SH-SY5Y (cell line): ENCODE measurements at regions not wholly inside any gene's neighbourhood (a gene's known extent, or its start where the extent isn't known, plus 50 kb on each side); places are given as distances from the start of the nearest gene placed in this dataset.
A peak's percentile ranks its signal among the peaks of the same experiment; 100 is the strongest.

Experiments
- GATA2 ChIP-seq: IDR thresholded peaks from 2 replicates; pipeline ENCODE4 v1.6.1; 2011; ENCODE audit warnings: mild to moderate bottlenecking, low read depth, low read length
- GATA3 ChIP-seq: IDR thresholded peaks from 2 replicates; pipeline ENCODE4 v1.6.1; 2011; ENCODE audit warnings: low read depth, mild to moderate bottlenecking, low read length, moderate library complexity

DNA sequence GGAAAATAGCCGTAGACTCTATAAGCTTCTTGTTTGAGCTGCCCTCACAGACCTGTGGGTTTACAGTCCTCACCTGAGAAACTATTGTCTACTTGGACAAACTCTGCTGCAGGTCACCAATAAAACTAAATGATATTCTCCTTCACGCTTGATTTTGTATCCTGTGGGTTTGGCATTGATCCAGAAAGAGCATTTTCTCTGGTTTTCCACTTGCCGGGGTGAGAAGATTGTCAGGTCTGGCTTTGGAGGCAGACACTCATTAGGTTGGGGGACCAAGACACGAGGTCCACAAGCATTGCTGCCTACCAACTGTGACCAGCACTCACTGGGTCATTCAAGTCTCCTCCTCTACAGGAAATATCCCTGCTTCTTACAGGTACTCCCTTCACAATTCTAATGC lies 68.5 kb downstream of the CDC14C start:
- TF ChIP-seq GATA3 (no peak), GATA2 (no peak)

DNA sequence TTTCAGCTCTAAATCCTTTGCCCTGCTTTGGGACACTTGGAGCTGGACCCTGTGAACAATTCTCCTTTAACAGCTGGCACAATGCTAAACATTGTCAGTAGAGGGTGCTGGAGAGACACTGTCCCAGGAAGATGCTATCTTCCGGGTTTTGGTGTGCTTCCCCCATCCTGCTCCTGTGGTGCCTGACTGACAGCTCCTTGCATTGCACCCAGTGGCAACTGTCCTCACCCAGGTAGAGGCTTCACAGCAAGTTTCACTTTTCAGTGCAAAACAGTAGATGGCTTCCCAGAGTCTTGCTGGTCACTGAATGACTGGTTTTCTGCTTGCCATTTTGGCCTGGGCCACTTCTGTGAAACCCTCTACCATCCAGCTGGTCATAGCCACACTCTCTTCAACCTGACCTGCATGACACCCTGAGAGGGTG lies 77.3 kb downstream of the CDC14C start:
- TF ChIP-seq GATA2 (peak; percentile 90), GATA3 (peak; percentile 50; the same call in 1 of the 2 replicates)

DNA sequence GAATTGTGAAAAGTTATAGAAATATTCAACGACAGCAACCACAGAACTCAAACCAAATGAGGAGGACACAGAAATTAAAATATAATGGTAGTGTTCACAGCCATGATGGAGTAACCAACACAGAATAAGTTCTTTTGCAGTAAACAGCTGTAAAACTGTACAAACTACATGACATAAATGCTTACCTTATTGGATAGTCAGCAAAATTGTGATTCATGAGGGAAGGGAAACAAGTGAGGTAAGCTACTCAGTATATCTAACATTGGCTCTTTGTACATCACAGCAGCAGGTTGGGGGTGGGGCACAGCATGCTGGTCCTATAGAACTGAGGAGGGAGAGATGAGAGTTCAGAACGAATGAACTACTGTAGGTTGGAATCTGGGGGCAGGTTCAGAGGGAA lies 86.4 kb downstream of the CDC14C start:
- TF ChIP-seq GATA2 (no peak), GATA3 (no peak)

DNA sequence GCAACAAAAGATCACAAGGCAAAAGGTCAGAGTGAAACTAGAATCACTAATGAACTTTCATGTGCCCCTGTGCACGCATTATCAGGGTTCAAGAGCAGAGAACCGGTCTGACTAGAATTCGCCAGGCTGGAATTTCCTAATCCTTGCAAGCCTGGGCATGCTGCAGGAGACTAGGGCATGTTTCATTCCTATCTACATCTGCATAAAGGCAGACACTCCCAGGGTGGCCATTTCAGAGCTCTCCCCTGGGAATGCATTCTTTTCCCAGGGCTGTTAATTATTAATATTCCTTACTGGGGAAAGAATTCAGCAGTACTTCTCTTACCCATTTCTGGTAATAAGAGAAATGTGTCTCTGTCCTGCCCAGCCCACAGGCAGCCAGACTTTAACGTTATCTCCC lies 90.5 kb downstream of the CDC14C start:
- TF ChIP-seq GATA3 (no peak), GATA2 (no peak)

DNA sequence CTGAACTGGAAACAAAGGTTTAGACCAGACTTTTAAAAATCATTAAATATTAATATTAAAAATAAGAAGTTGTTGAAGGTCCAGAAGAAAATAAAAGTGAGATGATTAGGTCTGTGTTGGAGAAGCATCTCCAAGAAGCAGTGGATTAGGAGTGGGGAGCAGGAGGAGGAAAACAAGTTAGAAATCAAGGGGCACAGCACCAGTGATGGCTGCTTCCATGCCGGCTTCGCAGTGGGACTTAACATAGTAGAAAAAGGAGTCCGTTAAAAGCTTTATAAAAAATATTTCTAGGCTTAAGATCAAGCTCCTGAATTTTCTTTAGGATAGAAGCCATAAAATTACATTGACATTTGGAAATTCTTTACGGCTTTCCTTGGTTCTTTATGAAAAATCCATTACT lies 95.8 kb downstream of the CDC14C start:
- TF ChIP-seq GATA2 (no peak), GATA3 (no peak)

DNA sequence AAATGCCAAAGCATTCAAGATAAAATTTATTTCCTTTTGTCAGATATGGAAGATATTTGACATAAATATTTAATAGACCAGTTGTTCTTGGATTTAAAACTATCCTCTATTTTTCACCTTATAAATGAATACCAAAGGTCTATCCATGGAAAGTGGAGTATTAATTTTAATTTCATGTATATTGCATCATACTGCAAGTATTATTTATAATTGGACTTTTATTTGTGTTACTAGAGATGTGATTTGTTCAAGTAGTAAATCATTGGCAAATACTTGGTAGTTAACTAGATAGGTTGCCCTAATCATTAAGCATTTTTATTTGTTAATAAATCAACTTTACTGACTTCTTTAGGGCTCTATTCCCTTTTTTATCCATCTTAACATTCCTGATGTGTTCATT lies 98.1 kb downstream of the CDC14C start:
- TF ChIP-seq GATA2 (no peak), GATA3 (no peak)

DNA sequence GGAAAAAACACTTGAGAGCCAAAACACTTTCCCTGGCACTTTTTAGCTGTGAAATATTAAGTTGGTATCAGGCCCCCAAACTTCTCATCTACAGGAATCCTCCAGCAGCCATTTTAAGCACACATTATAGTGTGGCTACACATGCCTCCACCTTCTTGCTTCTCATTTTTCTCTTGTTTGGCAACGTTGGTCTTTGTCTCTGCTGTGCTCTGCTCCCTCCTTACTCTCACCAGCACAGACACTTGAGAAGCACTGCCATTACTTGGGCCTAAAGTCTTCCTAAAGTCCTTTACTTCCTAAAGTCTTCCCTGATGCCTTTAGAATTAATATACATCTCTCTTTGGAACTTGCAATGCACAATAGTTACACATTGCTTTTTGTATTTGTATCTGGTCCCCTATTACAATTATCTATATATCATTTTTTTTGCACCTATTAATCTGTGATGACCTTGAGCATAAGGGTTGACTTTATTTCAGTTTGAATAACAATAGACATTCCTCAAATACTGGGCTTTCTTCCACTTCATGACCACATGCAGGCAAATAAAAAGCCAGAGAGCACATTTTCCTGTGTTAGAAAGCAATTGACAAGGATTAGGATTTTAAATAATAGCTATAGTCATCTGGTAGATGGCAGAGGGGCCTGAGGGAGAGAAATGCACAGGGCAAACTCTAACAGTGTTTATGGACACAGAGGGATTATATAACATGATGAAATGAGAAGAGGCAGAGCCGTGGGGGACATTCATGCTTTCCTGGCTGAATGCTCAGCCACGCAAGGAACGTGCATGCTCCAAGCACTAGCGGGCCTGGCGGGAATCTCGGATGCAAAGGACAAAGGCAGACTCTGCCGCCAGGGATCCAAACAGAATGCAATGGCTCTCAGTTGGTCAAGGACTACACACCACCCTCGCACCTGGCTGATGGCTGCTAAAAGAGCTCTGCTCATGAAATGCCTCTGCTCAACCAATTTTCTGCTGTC lies 99.3 kb downstream of the CDC14C start:
- TF ChIP-seq GATA2 (no peak), GATA3 (no peak)

DNA sequence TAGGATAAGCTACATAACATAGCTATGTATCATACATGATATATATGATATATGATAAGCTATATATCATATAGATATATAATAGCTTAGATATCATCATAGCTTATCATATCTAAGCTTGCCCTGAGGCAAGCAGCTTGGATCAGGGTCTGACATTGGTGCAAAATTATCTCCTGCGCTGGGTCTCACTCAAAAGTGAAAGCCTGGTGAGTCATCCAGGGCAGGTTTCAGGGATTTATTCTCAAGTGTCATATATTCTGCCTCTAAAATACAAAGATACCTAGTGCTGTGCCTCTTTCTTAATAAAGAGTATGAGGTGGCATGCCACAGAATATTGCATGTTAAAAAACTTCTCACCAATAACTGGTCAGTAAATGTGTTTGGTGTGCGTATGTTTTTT lies 105.9 kb downstream of the CDC14C start:
- TF ChIP-seq GATA3, result no peak
- TF ChIP-seq GATA2, result no peak

DNA sequence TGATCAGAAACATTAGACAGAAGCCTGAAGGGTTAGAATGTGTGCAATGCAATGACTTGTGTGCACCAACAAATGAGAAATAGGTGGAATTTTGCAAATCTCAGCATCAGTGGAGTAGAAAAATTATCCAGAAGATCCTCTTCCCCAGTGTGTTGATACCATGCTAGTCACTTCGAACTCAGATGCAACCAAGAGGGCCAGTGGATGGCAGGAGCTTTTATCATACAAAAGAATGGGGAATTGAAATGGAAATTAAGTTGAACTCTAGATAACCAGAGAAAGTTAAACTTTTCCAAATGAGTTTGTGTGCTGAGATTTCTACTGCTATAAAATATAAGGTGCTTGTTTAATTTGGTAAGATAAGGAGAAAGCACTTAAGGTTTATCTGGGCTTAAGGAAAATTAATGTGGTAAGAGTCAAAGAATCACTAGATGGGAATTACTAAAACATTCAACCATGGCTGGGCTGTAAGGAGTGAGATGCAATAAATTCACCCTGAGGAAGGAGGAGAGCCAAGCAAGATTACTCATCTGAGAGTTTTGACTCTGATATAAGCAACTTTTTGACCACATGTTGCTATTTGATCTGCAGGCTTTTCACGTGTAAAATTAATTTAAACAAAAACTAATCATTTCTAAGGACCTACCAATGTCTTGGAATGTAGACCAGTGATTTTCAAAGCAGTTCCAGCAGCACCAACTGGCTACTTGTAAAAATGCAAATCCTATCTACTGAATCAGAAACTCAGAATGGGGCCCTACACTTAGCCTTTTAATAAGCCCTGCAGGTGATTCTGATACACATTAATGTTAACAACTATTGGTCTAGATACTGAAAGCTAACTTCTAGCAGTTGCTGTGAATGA lies 113.2 kb downstream of the CDC14C start:
- no peak for TF ChIP-seq GATA3
- no peak for TF ChIP-seq GATA2

DNA sequence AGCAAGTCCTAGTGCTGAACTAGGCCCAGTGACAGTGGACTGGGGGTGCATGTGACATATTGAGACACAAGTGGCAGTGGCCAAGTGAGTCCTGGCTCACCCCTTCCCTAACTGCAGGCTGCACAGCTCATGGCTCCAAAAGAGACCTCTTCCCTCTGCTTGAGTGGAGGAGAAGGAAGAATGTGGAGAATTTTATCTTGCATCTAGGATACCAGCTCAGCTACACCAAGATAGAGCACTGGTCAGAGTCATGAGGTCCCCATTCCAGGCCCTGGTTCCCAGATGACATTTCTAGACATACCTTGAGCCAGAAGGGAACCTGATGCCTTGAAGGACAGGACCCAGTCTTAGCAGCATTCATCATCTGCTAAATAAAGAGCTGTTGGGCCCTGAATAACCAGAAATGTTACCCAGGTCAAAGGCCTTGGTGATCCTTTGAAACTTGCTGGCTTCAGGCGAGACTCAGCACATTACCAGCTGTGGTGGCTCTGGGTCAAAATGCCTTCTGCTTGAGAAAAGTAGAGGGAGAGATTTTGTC lies 114.5 kb downstream of the CDC14C start:
- TF ChIP-seq GATA3 (no peak), GATA2 (no peak)

DNA sequence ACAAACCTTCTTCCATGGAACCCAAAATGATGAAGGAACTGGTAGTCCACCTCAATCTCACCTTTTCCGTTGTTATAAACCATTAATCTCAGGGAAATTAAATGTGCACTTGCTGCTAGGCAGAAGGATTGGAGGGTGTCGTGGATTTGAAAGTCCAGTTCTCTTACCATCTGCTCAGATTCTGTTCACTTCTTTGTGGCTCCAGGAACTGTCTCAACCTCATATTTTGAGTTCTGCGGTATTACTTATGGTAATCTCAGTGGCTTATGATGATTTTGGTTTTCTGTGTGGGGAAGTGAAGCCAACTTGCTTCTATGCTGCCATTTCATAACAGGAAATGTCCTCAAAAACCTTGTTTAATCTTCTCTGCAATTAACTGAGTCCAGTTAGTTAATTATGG lies 136.4 kb downstream of the CDC14C start:
- TF ChIP-seq GATA2, result no peak
- TF ChIP-seq GATA3, result no peak

DNA sequence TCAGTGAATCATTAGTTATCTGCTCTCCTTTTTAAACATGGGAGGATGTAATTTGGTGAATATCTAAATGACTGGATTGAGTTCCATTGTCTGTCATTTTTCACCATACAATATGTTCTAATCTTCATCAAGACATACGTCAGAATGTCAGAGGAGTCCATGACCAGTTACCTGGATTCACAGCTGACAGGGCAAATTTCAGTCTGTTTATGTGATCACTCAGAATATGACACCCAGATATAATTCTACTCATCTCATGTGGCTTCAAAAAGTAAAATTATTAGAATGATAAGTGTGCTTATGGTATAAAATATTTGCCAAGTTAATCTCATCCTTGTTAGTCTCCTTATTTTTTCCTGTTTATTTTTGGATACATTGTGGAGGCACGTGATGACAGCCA lies 150.2 kb downstream of the CDC14C start:
- TF ChIP-seq GATA2, result no peak
- no peak for TF ChIP-seq GATA3

DNA sequence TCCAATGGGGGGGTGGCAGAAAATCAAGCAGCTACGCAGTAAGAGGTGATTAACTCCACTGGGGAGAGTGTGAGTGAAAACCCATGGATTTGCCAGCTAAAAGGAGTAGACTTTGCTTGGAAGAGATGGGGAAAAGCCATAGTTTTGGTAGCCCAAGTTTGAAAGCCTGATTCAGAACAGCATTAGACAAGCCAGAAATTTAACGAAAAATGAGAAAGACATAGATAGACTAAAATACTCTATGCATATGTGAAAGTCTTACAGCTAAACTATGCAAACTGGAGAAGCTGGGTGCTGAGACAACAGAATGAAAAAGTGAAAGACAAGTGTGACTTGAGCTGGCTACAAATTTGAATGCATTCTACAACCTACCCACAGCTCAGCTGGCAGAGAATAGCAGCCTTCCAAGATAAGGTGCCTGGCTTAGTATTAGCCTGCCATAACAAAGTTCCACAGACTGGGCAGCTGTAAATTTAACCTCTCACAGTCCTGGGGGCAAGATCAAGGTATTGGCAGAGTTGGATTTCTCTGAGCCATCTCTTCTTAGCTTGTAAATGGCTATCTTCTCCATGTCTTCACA lies 156.6 kb downstream of the CDC14C start:
- TF ChIP-seq GATA3 (no peak), GATA2 (no peak)

DNA sequence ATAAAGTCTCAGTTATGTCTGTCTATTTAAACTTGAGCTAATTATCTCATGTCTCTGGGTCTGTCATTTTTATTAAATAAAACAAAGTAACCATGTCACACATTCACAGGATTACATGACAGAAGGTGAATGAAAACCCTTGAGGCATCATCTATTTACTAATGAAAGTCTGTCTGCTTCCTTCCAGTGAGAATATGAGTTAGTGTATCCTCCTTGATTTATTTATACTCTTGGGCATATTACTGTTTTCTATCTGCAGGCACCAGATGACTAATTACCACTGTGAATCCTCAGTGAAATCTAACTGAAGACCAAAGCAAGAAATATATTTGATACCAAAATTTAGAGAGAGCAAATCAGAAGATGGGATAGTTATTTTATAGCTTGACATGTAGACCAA lies 163.7 kb downstream of the CDC14C start:
- TF ChIP-seq GATA2 (no peak), GATA3 (no peak)

DNA sequence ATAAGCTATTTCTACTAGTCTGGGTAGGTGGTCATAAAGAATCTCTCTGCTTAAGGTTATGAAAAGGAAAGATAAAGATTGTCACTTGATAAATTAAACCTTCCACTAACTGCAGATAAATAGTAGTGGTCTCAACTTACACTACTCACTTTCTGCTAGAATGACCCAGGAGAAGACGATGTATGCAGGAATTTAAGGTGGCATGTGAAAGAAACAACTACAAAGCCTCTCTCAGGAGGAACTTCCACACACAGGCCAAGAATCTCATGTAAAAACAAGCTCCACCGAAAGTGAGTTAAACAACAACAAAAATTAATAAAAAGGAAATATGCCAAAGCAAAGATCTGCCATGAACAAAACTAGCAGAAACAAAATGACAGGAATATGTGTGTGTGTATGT lies 165.4 kb downstream of the CDC14C start:
- TF ChIP-seq GATA2 (no peak), GATA3 (no peak)
